ENCODE measurements at regions not wholly inside any gene's neighbourhood (a gene's known extent, or its start where the extent isn't known, plus 50 kb on each side); places are given as distances from the start of the nearest gene placed in this dataset.

DNA sequence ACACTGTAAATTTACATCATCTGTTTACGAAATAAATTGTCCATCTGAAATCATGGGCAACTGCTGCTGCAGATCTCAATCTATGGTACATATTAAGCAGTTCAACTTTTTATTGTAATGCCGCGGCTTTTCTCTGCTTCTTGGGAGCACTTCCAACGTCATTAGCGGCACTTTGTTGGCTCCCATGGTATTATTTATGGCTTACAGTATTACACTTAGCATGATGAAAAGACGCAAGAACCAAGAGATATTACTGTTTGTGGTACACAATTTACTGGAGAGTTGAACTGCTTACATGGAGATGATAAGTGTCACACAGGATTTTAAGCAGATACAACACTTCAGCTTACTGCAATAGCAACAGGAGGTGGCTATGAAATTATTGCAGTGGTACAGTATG lies 442.1 kb downstream of the PCDH20 start:
- ChIA-PET POLR2A (no interaction called here), CTCF (no interaction called here)
- TF ChIP-seq, protein P1, sequence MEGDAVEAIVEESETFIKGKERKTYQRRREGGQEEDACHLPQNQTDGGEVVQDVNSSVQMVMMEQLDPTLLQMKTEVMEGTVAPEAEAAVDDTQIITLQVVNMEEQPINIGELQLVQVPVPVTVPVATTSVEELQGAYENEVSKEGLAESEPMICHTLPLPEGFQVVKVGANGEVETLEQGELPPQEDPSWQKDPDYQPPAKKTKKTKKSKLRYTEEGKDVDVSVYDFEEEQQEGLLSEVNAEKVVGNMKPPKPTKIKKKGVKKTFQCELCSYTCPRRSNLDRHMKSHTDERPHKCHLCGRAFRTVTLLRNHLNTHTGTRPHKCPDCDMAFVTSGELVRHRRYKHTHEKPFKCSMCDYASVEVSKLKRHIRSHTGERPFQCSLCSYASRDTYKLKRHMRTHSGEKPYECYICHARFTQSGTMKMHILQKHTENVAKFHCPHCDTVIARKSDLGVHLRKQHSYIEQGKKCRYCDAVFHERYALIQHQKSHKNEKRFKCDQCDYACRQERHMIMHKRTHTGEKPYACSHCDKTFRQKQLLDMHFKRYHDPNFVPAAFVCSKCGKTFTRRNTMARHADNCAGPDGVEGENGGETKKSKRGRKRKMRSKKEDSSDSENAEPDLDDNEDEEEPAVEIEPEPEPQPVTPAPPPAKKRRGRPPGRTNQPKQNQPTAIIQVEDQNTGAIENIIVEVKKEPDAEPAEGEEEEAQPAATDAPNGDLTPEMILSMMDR (IDR thresholded peaks at IDR 0.05; ENCODE audit: control extremely low read depth, extremely low read depth, low read depth, missing control alignments): no peak
- DNase-seq (ENCODE audit: extremely low spot score): no peak

DNA sequence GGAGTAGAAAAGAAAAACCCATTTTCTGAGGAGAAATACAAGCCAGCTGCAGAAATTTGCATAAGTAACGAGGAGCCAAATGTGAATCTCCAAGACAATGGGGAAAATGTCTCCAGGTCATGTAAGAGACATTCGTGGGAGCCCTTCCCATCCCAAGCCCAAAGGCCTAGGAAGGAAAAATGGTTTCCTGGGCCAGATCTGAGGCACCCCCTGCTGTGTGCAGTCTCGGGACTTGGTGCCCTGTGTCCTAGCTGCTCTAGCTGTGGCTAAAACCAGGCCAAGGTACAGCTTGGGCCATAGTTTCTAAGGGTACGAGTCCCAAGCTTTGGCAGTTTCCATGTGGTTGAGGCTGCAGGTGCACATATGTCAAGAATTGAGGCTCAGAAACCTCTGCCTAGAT lies 444.9 kb downstream of the PCDH20 start:
- ChIA-PET CTCF (no interaction called here), POLR2A (no interaction called here)
- TF ChIP-seq, protein P1 (IDR thresholded peaks at IDR 0.05; ENCODE audit: control extremely low read depth, extremely low read depth, low read depth, missing control alignments): no peak
- no peak for DNase-seq (ENCODE audit: extremely low spot score)

DNA sequence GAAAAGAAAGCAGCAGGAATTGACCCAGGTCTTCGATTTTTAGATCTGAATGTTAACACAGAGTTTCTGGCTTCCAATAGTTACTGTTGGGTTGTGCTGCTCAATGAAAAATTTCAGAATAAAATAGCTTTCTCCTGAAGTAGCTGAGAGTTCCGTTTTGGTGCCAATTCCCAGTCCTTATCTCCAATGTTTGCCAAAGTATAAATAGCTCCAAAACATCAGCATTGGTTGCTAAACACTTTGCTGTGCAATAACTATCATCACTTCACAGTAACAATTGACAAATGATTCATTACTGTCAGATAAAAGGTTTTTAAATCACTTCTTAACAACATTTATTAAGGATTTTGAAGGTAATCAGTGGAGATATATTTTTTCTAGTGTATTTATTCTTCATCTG lies 446.0 kb downstream of the PCDH20 start:
- POLR2A ChIA-PET: no interaction called here
- CTCF ChIA-PET: interaction anchor here (1.2 kb wide), 1 partner anchor 117 kb away, joined by 3 read pairs; no protein-coding TSS in a partner anchor
- TF ChIP-seq, protein P1 (IDR thresholded peaks at IDR 0.05; ENCODE audit: control extremely low read depth, extremely low read depth, low read depth, missing control alignments): no peak
- no peak for DNase-seq (ENCODE audit: extremely low spot score)

DNA sequence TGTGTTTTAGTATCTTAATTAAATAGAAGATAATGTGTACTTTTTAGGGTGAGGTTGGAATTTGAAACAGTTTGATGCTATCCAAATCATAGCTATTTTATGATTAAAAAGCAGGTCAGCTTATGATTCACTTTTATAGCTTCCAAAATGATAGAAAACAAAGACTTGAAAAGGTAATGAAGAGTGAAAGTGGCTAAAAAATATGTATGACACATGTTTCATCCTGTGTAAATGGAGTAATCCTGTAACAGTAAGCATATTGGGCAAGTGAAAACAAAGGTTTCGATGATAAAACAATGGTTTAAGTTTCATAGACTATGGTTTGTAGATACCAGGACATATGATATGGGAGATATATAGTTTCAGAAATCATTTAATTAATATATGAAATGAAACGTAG lies 456.2 kb downstream of the PCDH20 start:
- POLR2A ChIA-PET: no interaction called here
- CTCF ChIA-PET: no interaction called here
- TF ChIP-seq, protein P1 (IDR thresholded peaks at IDR 0.05; ENCODE audit: control extremely low read depth, extremely low read depth, low read depth, missing control alignments): no peak
- DNase-seq (ENCODE audit: extremely low spot score): no peak

DNA sequence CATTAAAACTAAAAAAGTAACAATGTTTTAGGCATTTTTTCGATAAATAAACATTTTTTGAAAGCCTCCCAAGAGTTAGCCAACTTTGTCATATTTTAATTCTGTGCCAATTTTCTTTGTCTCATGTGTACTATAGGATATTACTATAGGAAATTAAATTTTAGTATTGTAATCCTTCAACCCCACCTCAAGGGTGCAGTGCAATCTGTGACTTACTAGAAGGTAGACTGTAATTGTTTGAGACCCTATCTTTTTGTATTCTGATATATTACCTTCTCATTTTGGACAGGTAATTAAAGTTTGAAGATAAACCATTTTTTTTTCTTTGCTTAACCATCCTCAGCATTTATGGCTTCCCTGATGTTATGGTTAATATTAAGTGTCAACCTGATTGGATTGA lies 457.8 kb downstream of the PCDH20 start:
- POLR2A ChIA-PET: no interaction called here
- DNase-seq (ENCODE audit: extremely low spot score): no peak
- CTCF ChIA-PET: no interaction called here
- TF ChIP-seq, protein P1 (IDR thresholded peaks at IDR 0.05; ENCODE audit: control extremely low read depth, extremely low read depth, low read depth, missing control alignments): no peak

DNA sequence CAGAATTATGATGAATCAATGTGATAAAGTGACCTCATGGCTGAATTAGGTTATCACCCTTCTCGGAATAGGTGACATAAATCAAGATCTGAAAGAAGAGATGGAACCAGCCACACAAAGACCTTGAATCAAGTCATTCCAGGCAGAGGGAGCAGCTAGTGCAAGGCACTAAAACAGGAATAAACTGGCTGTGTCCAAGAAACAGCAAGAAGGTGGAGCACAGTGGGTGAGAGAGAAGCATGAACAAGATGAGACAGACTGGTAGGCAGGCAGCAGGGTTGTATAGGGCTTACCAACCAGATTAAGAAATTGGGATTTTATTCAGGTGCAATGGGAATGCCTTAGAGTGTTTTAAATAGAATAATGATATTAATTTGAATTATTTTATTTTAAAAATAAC lies 470.3 kb downstream of the PCDH20 start:
- ChIA-PET CTCF (interaction anchor here (1.4 kb wide), 1 partner anchor 17 kb away, joined by 3 read pairs; no protein-coding TSS in a partner anchor), POLR2A (no interaction called here)
- DNase-seq (ENCODE audit: extremely low spot score): no peak
- TF ChIP-seq, protein P1 (IDR thresholded peaks at IDR 0.05; ENCODE audit: control extremely low read depth, extremely low read depth, low read depth, missing control alignments): no peak

DNA sequence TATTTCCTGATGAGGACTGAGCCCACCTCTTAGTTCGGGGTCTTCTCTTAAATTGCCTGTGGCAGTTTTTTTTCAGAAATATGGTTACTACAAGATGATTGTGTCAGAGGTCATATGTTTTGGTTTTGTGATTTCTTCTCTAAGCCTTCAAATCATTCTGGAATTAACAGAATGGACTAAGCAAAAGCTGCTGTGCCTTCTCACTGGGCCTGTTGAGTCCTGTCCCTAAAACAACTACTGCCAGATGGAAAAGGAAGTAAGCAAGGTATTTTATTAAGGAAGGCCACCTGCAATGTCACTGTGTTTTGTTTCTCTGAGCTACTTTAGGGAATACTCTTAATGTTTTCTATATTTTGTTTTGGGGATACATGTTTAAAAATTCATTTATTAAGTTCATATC lies 470.8 kb downstream of the PCDH20 start:
- ChIA-PET POLR2A (no interaction called here), CTCF (interaction anchor here (1.4 kb wide), 1 partner anchor 18 kb away, joined by 3 read pairs; no protein-coding TSS in a partner anchor)
- no peak for DNase-seq (ENCODE audit: extremely low spot score)

More for the DNA sequence above, 470.8 kb downstream of the PCDH20 start:
- TF ChIP-seq, protein P1 (IDR thresholded peaks at IDR 0.05; ENCODE audit: control extremely low read depth, extremely low read depth, low read depth, missing control alignments): no peak

Data from GM10248 (cell line).